HG03039 (cell line): ENCODE measurements at regions not wholly inside any gene's neighbourhood (a gene's known extent, or its start where the extent isn't known, plus 50 kb on each side); places are given as distances from the start of the nearest gene placed in this dataset.
"Not testable (repeated sequence)": the region's sequence is repeated elsewhere in the genome, so short reads cannot be mapped to it uniquely, and the experiment has no call there.

Source experiments
- ATAC-seq: cut with Tn5 transposase; IDR thresholded peaks from one replicate; pipeline ENCODE4 v1.9.1; 2021; ENCODE audit warnings: mild to moderate bottlenecking, moderate library complexity; ENCODE audit not compliant: unreplicated experiment

DNA sequence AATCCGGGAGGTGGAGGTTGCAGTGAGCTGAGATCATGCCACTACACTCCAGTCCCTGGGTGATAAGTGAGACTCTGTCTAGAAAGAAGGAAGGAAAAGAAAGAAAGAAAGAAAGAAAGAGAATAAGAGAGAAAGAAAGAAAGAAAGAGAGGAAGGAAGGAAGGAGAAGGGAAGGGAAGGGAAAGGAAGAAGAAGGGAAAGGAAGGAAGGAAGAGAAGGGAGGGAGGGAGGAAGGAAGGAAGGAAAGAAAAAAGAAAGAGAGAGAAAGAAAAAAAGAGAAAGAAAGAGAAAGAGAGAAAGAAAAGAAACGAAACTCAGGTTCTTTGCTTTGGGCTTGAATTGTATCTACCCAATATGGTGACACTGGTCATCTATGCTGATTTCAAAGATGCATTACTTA, 102.3 kb upstream of the GATA6 start:
- ATAC-seq, result no peak

DNA sequence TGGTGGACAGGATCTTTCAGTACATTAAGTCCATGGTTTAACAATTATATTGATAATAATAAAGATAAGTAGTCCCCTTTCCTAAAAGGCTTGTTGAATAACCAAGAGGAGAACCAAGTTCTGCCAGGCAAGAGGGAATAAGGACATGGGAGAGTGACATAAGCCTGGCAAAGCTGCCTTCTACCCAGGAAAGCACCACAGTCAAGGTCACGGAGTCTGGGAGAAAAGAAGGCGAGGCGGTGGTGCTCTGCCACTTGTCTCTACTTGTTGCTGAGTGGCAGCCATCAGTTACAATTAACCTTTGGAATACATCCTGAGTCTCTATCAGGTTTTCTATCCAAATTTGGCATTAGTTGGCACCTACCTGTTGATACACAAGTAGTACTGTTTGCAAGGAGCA, 101.7 kb upstream of the GATA6 start:
- no peak for ATAC-seq

DNA sequence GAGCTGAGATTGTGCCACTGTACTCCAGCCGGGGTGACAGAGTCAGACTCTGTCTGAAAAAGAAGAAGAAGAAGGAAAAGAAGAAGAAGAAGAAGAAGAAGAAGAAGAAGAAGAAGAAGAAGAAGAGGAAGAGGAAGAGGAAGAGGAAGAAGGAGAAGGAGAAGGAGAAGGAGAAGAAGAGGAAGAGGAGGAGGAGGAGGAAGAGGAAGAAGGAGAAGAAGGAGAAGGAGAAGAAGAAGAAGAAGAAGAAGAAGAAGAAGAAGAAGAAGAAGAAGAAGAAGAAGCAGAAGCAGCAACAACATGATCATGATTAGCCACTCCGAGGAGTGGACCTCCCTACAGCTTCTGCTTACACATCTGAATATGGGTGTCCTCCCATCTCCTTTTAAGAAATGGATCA, 100.6 kb upstream of the GATA6 start:
- ATAC-seq, result not testable (repeated sequence)

DNA sequence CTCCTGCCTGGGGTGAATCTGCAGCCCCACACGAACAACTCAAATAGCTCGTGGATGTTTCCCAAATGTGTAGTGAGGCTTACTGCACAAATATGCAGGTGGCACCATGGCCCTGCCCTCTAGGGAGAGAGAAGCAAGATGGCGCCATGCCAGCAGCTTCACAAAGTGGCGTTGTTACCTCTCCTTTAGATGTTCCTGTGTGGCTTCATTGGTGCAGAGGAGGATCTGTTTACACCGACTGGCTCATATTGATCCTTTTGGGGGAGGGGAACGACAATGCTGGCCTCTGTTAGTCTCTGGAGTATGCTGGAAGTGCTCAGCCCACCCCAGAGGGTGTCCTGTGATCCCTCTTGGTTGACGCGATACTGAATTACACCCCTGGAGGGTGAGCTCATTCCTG, 99.5 kb upstream of the GATA6 start:
- no peak for ATAC-seq

DNA sequence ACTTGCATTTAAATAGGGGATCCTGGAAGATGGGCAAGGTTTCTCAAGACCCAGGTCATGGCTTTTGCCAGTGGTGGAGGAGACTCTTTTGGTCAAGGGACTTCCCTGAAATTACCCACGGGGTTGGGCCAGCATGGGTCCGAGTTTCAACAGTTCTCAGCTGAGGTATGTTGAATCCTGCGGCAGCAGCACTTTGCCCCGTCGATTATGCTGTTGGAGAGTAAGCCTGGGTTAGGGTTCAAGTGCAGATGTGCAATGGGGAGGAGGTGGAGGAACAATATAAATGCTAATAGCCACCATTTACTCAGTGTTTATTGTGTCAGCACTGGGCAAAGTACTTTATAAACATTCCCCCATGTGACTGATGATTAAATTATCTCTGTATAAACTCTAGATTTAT, 96.0 kb upstream of the GATA6 start:
- ATAC-seq, result no peak

DNA sequence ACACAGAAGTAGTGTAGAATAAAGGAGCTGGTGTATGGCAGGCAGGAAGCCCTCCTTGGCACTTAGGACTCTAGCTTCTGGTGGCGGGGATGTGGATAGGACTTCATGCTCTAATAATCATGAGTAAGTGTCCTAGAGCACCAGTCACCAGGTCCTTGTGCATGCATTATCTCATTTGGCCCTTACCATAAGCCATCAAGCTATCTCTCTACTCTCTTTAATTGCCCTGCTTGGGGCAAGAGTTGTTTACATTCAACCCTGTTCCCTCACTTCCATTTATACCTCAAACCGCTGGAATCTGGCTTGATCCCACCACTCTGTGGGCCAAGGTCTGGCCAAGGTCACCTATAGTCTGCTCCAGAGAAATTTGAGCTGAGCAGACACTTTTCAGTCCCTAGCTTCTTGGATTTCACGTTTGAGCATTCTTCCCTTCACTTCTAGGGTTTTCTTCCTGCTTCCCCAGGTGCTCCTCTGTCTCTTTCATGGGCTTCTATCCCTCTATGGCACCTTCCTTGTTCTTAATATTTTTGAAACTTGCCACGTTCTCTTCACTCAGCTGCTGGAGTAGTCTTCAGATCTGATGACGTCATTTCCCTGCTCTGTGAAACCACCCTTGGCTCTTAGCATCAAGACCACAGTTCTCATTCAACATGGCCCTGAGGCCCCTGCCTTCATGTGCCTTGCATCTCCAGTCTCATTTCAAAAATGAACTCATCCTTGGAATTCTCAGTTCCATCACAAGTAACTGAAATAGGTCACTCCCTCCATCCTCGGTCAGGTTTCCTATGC, 94.9 kb upstream of the GATA6 start:
- no peak for ATAC-seq

DNA sequence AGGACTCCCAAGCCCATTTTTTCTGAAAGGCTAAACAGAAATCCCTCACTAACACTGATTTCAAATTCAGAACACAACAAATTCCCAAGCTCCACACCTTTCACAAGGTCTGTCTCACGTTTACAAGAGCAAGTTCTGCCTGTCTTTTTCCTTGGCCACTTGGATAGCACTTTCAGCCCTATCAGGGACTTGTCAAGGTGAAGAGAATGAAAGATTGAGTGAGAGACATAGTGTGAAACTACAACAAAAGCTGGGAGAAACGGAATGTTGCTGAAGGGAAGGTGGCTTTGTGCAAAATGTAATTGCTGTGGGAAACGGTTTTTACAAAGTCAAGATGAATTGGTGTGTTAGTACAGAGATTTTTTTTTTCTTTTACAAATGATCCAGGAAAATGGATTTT, 89.4 kb upstream of the GATA6 start:
- ATAC-seq, result no peak

DNA sequence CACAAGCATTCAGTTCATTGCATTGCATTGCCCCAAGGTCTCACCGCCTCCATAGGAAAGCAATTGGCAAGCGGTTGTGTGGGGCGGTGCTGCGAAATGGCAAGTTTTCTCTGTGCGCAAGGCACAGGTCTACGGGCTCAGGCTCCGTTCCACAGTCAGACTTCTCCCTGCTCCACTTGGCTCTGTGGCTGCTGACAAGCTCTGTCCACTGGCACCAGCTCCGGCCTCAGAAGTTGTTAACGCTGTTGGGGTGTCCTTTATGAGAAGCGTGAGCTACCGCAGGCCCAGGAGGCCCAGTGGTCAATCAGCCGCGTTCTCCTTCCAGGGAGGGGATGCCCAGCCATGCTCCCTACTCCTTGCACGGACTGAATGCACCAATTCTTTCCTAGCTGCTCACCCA, 87.0 kb upstream of the GATA6 start:
- ATAC-seq, result no peak

DNA sequence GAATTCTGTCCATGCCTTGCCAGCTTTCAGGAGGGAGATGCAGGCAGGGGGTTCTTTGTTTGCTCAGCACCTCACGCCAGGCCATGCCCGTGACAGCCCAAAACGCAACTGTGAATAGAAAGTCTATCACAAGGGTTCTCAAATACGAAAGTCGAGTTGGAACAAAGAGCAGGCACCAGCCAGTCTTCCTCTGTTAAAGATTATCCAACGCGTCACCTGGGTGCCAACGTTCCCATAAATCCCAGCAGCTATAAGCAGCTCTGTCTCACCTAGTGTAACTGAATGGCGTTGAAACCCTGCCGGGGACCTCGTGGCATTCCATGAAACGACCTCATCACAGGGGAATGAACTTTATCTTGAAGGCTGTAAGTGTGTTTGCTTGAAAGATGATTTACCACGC, 84.8 kb upstream of the GATA6 start:
- no peak for ATAC-seq

DNA sequence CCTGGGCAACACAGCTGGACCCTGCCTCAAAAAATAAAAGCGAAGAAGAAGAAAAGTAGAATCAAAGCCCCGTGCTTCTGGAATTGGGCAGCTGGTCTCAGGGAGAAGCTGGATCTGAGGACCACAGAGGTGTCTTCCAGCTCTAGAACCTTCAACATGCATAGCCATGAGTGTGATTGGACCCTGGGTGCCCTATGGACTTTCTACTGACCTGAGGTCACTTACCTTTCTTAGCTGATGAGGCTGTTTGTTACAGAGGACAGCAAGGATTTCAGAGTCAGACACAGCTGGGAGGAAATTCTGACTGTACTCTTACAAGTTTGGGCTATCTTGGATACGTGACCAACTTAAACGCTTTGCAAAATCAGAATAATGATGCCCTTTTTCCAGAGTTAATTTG, 82.4 kb upstream of the GATA6 start:
- ATAC-seq, result no peak

DNA sequence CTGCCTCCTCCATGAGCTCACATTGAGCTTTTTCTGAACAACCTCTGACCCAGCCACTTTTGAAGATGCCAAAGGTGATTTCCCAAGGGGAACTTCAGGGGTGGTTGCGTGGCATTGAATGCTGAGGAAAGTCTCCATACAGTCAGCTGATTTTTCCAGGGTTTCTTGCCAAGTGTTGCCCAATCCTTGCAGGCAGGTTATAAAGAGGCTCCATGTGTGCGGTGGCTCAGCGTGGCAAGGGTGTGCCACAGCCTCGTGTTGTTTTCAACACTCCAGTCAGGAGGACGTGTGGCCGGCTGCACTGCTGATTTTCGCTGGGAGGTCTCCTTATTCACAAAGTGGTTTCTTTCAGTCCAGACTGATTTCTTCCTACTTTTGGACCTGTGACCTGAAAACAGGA, 81.4 kb upstream of the GATA6 start:
- ATAC-seq, result no peak

DNA sequence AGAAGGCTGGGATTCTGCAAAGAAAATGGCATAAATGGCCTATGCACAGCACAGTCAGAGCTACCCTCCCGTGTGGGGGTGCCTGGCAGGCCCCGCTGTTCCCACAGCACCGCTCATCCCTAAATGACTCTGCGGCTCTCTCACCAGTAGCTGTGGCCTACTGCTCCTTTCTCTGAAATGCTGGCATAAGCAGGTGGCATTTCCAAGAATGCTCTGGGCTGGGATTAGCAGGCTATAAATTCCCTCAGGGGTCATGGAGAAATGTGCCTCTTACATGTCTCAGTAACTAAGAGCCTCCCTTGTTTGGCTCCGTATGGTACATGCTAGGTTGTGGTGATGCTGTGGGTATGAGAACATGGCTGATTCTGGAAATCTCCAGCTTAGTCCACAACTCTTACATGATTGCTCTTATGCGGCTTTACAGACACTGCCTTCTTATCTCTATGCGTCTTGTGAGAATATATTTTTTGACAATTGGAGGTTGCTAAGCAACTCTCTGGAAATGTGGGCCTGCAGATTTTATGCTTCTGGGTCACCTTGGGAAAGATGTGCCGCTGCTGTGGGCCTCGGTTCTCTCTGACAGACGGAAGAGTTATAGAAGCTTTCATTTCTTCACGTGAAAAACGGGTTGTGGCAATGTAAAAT, 80.3 kb upstream of the GATA6 start:
- ATAC-seq, result no peak

DNA sequence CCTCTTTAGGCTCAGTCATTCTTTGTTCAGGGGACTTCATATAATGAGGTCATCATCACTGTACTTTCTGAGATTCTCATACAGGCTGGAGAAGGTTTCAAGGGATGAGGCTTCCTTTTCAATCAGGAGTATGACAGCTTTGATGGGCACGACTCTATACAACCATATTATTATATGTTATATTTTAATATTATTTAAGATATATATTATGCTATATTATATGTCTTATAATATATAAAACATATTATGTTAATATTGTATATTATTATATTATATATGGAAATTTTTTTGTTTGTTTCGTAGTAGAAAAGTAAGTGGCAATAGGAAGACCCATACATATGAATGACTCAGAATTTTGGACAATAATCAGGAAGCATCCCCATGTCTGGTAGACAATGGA, 78.0 kb upstream of the GATA6 start:
- no peak for ATAC-seq

DNA sequence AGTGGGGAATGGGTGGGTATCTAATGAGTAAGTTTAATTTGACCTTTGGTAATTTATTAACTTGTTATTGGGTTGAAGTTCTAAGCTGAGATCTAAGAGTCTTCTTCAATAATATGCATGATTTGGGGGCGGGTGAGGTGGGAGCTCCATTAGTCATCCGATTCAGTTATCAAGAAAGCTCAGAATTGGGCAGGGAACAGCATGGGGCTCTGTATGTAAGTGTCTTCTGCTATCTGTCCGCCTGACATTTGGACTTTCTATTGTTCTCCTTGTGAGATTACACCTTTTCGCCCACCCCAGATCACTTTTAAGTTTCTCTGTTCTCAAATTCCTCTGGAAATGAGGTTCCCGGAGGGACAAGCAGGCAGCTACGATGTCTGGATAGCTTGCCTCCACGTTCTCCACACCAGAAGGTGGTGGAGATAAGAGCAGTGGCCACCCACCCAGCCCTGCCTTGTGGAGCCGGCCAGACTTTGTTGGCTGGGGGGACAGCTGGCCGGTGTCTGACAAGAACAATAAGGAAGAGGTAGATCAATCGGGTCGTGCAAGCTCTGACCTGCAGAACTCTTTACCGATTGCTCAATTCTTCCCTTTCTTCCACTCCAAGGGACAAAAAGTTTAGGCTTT, 75.5 kb upstream of the GATA6 start:
- ATAC-seq, result no peak

DNA sequence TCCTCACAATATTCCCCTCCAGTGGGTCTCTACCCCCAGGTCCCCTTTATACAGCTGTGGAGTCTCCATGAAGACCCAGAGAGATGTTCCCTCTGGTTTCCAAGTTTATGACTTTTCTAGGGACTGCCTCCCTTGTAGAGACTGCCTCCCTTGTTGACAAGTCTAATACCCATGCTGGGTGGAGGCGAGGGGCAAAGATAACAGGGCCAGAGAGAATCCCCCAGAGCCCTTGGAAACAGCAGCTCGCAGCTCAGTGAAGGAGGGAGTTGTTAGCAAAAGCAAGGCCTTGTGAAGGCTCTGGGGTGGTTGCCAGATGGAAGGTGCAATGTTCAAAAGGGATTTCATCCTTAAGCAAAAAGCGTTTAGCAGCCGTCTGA, 75.0 kb upstream of the GATA6 start:
- ATAC-seq, result no peak

DNA sequence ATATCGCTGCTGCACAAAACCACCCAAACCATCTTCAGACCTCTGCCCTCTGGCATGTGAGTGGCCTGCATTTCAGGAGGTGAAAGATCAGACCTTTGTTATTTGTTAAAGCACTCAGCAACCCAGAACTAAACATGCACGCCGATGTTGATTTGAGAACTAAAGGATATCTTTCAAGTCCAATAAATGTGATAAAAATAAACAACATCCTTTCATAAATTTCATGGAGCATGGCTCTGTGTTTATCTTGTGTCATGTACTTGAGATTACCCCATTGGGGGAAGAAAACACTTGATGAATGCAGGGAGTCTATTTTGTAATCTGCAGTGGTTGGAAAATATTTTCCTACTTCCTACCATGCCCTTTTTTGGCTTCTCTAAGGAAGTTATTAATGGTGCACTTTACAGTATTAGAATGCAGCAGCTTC, 70.8 kb upstream of the GATA6 start:
- ATAC-seq, result no peak

DNA sequence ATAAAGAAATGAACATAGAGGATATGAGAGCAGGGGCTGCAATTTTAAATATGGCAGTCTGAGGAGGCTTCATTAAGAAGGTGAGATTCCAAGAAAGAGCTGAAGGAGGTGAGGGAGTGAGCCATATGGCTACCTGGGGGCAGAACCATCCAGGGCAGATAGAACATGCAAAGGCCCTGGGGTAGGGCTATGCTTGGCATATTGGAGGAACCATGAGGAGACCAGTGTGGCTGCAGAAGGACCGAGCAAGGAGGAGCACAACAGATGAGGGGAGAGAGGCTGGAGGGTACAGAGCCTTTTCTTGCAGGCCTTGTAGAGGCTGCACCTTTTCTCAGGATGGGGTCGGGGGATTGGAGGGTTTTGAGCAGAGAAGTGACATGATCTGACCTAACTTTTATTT, 69.5 kb upstream of the GATA6 start:
- ATAC-seq, result no peak

DNA sequence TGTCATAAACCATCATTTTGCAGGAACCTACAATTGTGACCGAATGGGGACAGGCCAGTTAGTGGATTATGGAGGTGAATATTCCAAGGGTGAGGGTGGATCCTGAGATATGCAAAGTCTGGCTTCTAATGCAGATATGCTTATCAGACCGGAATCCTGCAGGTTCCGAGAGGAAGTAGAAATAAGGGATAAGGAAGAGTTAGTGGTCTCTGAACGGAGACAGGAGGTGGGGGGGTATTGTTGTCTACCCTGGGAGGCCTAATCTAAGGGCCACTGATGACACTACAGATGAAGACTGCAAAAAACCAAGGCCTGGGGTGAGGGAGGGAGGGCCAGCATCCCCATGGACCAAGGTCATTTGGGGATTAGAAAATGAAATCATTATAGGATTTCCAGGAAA, 67.7 kb upstream of the GATA6 start:
- ATAC-seq, result no peak

DNA sequence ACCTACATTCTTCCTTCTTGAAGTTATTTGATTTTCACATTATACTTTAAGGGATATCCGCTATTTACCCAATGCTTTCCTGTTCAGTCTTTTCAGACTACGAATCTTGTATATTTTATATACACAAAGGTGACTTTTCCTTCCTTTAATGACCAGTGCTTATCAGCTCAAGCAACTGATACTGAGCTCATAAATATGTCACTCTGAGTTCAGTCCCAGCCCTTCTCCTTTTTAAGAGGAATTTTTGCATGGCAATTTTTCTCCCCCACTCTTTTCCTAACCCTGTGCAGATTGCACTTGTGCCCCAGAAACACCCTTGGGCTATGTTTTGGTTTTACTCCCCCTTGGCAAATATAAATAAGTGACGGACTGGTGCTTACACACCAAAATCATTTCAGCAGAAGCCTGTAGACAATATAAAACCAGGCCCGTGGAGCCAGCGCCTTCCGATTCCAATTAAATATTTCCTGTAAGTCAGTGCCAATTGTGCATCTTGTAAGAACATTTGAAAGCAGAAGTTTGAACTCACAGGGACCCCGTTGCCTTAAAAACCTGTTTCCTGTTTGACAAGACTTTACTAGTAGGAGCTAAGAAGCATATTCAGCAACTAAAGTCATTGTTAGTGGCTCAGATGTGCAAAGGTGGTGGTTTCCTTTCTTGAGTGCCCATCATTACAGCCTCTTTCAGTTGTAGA, 66.3 kb upstream of the GATA6 start:
- no peak for ATAC-seq

DNA sequence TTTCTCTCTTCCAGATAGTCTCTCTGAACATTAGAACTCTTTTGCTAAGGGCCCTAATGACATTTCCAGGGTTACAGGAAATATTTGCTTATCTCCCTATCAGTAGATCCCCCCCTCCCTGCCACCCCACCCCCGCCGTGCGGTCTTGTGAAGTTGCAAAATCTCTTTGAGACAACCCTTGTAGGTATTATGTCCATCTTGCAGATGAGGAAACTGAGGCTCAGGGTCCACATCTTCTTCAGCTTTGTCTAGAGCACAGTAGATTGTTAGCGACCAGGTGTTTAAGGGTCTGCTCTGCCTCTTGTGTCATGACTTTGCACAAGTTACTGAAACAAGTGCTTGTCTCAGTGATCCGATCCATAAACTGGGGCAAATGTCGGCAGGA, 65.8 kb upstream of the GATA6 start:
- ATAC-seq, result no peak

DNA sequence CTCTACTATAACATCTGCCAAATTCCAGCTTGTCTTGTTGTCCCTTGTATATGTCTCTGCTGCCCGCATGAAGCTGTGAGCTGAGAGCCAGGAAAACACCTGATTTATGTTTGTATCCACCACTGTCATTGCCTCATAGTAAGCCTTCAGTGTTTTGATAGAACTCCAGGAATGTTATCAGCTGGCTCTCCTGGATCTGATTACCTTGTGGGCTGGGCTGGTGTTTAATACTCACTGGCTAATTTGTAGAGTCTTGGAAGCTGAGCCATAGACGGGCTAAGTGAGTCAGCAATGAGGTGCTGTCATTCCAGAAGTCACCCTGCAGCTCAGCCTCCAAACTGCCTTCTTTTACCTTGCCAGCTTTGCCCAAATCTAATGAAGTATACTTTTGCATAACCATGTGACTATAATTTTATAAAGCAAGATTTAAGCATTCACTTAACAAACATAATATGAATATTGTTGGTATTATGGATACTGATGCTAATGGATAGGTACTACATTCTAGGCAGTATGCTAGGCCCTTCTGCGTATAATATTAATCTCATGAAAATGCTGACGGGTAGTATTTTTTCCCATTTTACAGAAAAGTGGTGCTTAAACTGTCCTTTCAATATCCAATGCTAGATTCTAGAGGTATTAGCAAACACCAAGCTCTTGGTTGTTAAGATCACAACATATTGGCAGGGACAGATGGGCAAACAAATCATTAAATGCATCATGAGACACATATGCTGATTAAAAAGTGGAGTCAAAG, 62.7 kb upstream of the GATA6 start:
- ATAC-seq, result no peak
